Natural killer cell (primary cell): ENCODE measurements at regions not wholly inside any gene's neighbourhood (a gene's known extent, or its start where the extent isn't known, plus 50 kb on each side); places are given as distances from the start of the nearest gene placed in this dataset.

Experiments
- ATAC-seq, 3 donors: fragments of 150-1000 bp in 2 of 3; fragments of 200-7000 bp in 1 of 3; cut with Tn5 transposase; 1 replicate in 1 of 3; 2 replicates in 2 of 3; pipeline ENCODE4 v1.10.0; 2021; ENCODE audit warnings: mild to moderate bottlenecking in 2 of 3, moderate library complexity in 2 of 3
- DNase-seq, 2 donors: peaks; one replicate each; pipeline versions ENCODE4 v3.0.0 to v3.0.0-alpha.2; 2013 to 2021; ENCODE audit warnings: mixed read lengths in 1 of 2
- H3K27ac ChIP-seq: one replicate; pipeline ENCODE4 v1.5.1; 2013; ENCODE audit warnings: mild to moderate bottlenecking, low read length
- H3K27me3 ChIP-seq: one replicate; pipeline ENCODE4 v1.6.1; 2013; ENCODE audit warnings: low read length; ENCODE audit not compliant: control insufficient read depth, insufficient read depth
- H3K36me3 ChIP-seq: one replicate; pipeline ENCODE4 v1.6.1; 2013; ENCODE audit warnings: low read length; ENCODE audit not compliant: control insufficient read depth, insufficient read depth
- H3K4me1 ChIP-seq: one replicate; pipeline ENCODE4 v1.6.1; 2013; ENCODE audit warnings: low read length; ENCODE audit not compliant: control insufficient read depth, insufficient read depth
- H3K4me3 ChIP-seq: one replicate; pipeline ENCODE4 v1.5.1; 2013; ENCODE audit warnings: low read length
- H3K9me3 ChIP-seq: one replicate; pipeline ENCODE4 v1.6.1; 2013; ENCODE audit warnings: low read length; ENCODE audit not compliant: control insufficient read depth, insufficient read depth
- H3K27ac Mint-ChIP-seq, 2 donors: one replicate each; pipeline ENCODE4 v1.8.0; 2022; ENCODE audit warnings: mild to moderate bottlenecking in 2 of 2, mixed read lengths in 2 of 2, moderate library complexity in 1 of 2
- H3K27me3 Mint-ChIP-seq, 2 donors: one replicate each; pipeline ENCODE4 v1.8.0; 2022; ENCODE audit warnings: low read depth in 2 of 2, mixed read lengths in 2 of 2
- H3K36me3 Mint-ChIP-seq: one replicate; pipeline ENCODE4 v1.8.0; 2022; ENCODE audit warnings: mixed read lengths
- H3K4me1 Mint-ChIP-seq, 2 donors: one replicate each; pipeline ENCODE4 v1.8.0; 2022; ENCODE audit warnings: mixed read lengths in 2 of 2
- H3K4me3 Mint-ChIP-seq: one replicate; pipeline ENCODE4 v1.8.0; 2022; ENCODE audit warnings: mild to moderate bottlenecking, moderate library complexity, mixed read lengths
- H3K9me3 Mint-ChIP-seq, 2 donors: one replicate each; pipeline ENCODE4 v1.8.0; 2022; ENCODE audit warnings: mixed read lengths in 2 of 2
- CTCF ChIP-seq: fragments of 200-600 bp; IDR thresholded peaks from one replicate; pipeline ENCODE4 v1.8.0; 2022; ENCODE audit warnings: antibody characterized with exemption
- whole genome bisulfite sequencing: methylation state at CpG from one replicate; pipeline ENCODE4 v1.1.7; 2013; ENCODE audit warnings: missing lambda C conversion rate; ENCODE audit not compliant: insufficient coverage; 5-methylcytosine and 5-hydroxymethylcytosine counted together
- intact Hi-C: fragments of 100-400 bp; cut with micrococcal nuclease; formaldehyde crosslinking; loops from one replicate; pipeline ENCODE4 v1.14.2; 2022

GRCh38 chr13:99136427-99136954 is 64.2 kb upstream of the UBAC2 start:
- H3K4me3 Mint-ChIP-seq = no peak overlapping the region
- ATAC-seq (no peak), DNase-seq (no peak)
- peaks cover 22 to 29% of the 10 kb centered on the region in 2 donors for H3K27me3 Mint-ChIP-seq
- Histone ChIP-seq H3K4me3 (no peak overlapping the region), H3K27ac (no peak overlapping the region), H3K9me3 (no peaks in the 10 kb centered on the region), H3K27me3 (peaks cover 3% of the 10 kb centered on the region), H3K4me1 (no peaks in the 10 kb centered on the region), H3K36me3 (no peaks in the 10 kb centered on the region)
- no peak overlapping the region for H3K27ac Mint-ChIP-seq
- H3K4me1 Mint-ChIP-seq = no peaks in the 10 kb centered on the region
- 79% methylated on average over 8 of the region's 8 CpGs for WGBS
- no peak for TF ChIP-seq CTCF
- intact Hi-C loops = loop anchor here (10.0 kb wide), 1 partner anchor 112 kb away; no protein-coding TSS in a partner anchor
- H3K36me3 Mint-ChIP-seq = no peaks in the 10 kb centered on the region
- no peaks in the 10 kb centered on the region for H3K9me3 Mint-ChIP-seq

GRCh38 chr13:99140831-99141230 is 59.8 kb upstream of the UBAC2 start:
- Histone ChIP-seq H3K36me3 (no peaks in the 10 kb centered on the region), H3K4me3 (no peak overlapping the region), H3K9me3 (no peaks in the 10 kb centered on the region), H3K27ac (no peak overlapping the region), H3K4me1 (no peaks in the 10 kb centered on the region), H3K27me3 (peaks cover 8% of the 10 kb centered on the region)
- H3K9me3 Mint-ChIP-seq = no peaks in the 10 kb centered on the region
- ATAC-seq (no peak), DNase-seq (no peak)
- H3K4me1 Mint-ChIP-seq = peaks cover 4% of the 10 kb centered on the region in 2 donors
- intact Hi-C loops = no loop called here
- H3K27me3 Mint-ChIP-seq = peaks cover 35 to 55% of the 10 kb centered on the region in 2 donors
- WGBS = 94% methylated on average over 9 of the region's 9 CpGs
- no peaks in the 10 kb centered on the region for H3K36me3 Mint-ChIP-seq
- H3K27ac Mint-ChIP-seq = no peak overlapping the region
- no peak overlapping the region for H3K4me3 Mint-ChIP-seq
- TF ChIP-seq CTCF = no peak

GRCh38 chr13:99143904-99144303 is 56.8 kb upstream of the UBAC2 start:
- intact Hi-C loops = no loop called here
- no peak overlapping the region for H3K4me3 Mint-ChIP-seq
- H3K4me1 ChIP-seq = no peaks in the 10 kb centered on the region
- peaks cover 4% of the 10 kb centered on the region in 2 donors for H3K4me1 Mint-ChIP-seq
- H3K27me3 ChIP-seq = peaks cover 8% of the 10 kb centered on the region
- no peak overlapping the region for H3K4me3 ChIP-seq
- DNase-seq = no peak
- no peak overlapping the region for H3K27ac ChIP-seq
- ATAC-seq = no peak
- no peak for TF ChIP-seq CTCF
- no peaks in the 10 kb centered on the region for H3K36me3 Mint-ChIP-seq
- no peak overlapping the region for H3K27ac Mint-ChIP-seq
- no peaks in the 10 kb centered on the region for H3K36me3 ChIP-seq
- H3K9me3 Mint-ChIP-seq = no peaks in the 10 kb centered on the region
- no peaks in the 10 kb centered on the region for H3K9me3 ChIP-seq
- WGBS = 89% methylated on average over 3 of the region's 4 CpGs
- peaks cover 43 to 66% of the 10 kb centered on the region in 2 donors for H3K27me3 Mint-ChIP-seq

GRCh38 chr13:99144306-99144705 is 56.3 kb upstream of the UBAC2 start:
- no peak overlapping the region for H3K4me3 Mint-ChIP-seq
- Histone ChIP-seq H3K27me3 (peaks cover 8% of the 10 kb centered on the region), H3K4me1 (no peaks in the 10 kb centered on the region), H3K27ac (no peak overlapping the region), H3K4me3 (no peak overlapping the region), H3K36me3 (no peaks in the 10 kb centered on the region), H3K9me3 (no peaks in the 10 kb centered on the region)
- TF ChIP-seq CTCF = no peak
- ATAC-seq (no peak), DNase-seq (no peak)
- peaks cover 43 to 70% of the 10 kb centered on the region in 2 donors for H3K27me3 Mint-ChIP-seq
- intact Hi-C loops = no loop called here
- 43% methylated on average over 6 of the region's 6 CpGs for WGBS
- H3K36me3 Mint-ChIP-seq = no peaks in the 10 kb centered on the region
- no peaks in the 10 kb centered on the region for H3K9me3 Mint-ChIP-seq
- no peak overlapping the region for H3K27ac Mint-ChIP-seq
- H3K4me1 Mint-ChIP-seq = peaks cover 4% of the 10 kb centered on the region in 2 donors
